HG03066 (cell line): ENCODE measurements at regions not wholly inside any gene's neighbourhood (a gene's known extent, or its start where the extent isn't known, plus 50 kb on each side); places are given as distances from the start of the nearest gene placed in this dataset.
"Not testable (repeated sequence)": the region's sequence is repeated elsewhere in the genome, so short reads cannot be mapped to it uniquely, and the experiment has no call there.

Experiments
- ATAC-seq: cut with Tn5 transposase; IDR thresholded peaks from one replicate; pipeline ENCODE4 v1.9.1; 2021; ENCODE audit warnings: low read depth; ENCODE audit not compliant: unreplicated experiment

DNA sequence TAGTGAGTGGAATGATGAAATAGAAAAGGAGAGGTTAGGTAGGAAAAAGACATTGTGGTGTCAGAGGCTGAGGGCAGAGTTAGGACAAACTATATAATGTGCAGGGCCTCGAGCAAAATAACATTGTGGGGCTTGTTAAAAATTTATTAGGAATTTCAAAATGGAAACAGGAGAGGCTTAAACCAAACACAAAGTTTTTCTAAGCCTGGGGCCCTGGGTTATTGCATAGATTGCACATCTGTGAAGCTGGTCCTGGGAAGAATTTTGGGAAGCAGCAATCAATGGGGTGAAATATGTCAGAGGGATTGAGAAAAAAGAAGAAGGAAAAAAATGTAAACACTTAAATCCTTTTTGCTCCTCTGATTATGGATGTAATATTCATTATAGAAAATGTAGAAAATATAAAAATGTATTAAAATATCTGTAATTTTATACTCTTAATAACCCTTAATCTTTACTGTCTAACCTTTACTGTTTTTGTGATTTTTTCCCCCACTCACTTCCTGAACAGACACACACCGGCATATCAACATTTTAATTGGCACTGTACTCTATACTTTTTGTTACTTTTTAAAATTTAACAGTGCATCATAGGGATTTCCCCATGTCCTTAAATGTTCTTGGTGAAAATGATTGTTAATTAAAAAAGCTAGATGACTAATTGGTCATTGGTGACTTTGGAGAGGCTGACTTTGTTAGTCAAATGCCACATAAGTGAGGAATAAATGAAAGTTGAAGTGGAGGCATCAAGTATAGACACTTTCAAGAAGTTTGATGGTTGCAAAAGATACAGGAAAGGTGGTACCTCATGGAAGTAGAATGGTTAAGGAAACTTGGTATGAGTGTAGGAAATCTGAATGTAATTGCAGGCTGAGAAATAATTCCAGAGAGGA is 183.4 kb downstream of the NFKBIZ start:
- ATAC-seq: no peak

DNA sequence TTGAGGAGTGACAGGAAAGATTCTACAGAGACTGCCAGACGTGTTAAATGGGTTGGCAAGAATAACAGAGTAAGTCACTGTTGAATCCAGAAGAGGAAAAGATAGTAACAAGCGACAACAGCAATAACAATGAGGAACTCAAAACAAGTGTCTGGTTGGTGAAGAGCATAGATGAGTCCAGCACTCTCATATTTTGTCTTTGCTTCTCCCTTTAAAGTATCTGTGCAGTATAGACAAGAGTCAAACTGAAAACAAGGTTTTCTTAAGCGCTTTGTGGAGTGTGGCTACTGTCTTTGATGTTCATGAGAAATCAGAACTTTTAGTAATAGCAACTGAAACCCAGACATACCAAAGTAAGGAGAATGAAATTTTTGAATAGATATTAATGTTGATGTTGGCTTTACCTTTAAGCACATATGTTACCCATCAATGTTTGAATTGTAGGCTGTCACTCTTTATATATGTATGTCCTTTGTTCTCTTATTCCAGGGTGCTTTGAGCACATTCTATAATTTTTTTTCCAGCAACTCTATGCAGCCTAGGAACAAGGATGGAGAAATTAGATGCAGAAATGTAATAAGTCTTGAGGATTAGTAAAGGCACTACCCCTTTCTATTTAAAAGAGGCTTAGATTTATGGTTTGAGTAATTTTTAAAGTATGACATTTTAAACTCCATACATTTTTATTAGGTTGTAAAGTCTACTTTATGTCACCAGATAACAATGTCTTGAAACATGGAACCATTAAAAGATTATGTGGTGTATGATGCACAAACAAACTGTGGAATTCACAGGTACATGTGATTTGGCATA is 185.5 kb downstream of the NFKBIZ start:
- no peak for ATAC-seq

DNA sequence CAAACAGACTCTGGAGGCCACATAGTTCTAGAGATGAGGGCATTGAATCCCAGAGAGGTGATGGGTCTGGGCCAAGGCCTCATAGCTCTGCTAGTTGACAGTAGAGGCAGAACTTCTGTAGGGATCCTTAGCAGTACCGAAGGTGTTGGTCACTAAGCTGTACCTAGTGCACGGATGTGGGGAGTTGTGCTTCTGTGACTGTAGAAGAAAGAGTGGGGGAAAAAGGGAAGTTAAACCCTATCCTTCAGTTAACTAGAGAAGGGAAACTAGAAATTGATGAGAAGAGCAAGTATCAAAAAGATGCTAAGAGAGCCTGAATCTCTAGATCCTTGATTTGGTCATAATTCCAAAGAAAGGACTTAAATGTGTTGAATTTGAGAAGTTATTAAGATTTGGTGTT is 186.7 kb downstream of the NFKBIZ start:
- peak; percentile 37 for ATAC-seq

DNA sequence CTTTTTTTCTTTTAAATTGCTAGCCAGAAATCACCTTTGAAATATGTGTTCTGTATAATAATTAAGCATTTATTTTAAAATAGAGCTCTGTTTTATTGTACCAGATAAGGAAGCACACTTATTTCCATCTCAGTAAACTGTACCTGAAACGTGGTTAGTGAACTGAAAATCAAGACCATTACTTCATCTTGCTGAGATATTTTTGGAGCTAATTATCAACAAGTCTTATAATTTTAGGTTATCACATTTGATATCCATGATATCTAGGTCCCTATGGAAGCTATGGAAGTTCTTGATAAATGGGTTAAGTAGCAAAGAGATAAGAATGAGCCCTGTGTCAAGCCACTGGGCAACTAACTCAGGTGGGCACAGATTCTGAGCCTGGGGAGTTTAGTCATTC is 187.2 kb downstream of the NFKBIZ start:
- ATAC-seq: no peak

DNA sequence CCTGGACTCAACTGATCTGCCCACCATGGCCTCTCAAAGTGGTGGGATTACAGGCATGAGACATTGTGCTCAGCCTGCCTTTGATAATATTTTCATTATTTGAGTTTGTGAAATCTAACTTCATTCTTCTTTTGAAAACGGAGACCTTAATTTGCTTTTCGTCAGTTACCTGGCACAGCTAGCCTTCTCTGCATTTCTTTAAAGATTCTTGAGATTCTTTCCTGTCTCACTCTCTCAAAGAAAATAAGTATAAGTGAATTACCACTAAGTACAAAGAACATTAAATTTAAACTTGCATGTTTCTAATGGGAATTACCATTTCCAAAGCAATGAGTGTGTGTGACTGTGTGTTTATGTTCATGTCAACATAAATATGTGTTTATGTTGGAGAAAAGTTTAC is 187.9 kb downstream of the NFKBIZ start:
- no peak for ATAC-seq

DNA sequence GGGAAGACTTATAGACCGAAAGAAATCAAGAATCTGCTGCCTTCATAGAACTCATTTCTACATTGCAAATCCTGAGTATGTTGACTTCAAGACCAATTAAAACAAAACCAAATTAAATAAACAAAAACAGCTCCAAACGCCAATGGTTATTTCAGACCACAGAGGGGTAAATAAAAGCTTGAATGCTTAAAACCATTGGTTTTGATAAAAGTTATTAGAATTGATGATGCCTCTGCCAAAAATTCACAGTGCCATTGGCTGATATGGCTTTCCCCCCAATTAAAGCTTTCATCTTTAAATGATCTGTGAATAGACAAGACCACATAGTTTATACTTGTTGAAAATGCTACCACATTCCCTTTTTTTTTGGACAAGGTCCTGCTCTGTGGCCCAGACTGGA is 188.5 kb downstream of the NFKBIZ start:
- ATAC-seq: no peak

DNA sequence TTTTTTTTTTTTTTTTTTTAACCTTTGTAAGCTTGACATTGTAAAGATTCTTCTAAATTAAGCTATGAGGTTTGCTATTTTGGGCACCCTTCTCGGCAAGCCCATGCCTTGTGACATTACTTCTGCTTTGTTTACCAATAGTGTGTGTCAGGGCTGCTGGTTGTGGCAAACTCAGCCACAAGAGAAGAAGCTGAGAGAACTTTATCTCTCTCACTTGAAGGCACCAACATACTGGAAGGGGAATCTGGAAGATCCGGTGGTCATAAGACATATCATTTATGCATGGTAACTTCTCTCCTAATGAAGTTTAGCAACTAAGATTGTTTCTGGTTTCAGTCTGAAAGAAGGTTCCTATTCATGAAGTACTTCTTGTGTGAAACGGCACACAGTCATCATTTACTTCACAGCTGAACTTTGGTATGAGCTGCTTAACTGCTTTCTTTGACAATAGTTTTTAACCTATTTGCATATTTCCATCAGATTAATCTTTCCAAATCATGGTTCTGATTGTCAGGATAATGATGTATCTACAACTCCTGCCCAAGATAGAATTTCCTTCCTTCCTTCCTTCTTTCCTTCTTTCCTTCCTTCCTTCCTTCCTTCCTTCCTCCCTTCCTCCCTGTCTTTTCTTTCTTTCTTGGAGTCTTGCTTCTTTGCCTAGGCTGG is 189.3 kb downstream of the NFKBIZ start:
- ATAC-seq: peak; percentile 88

DNA sequence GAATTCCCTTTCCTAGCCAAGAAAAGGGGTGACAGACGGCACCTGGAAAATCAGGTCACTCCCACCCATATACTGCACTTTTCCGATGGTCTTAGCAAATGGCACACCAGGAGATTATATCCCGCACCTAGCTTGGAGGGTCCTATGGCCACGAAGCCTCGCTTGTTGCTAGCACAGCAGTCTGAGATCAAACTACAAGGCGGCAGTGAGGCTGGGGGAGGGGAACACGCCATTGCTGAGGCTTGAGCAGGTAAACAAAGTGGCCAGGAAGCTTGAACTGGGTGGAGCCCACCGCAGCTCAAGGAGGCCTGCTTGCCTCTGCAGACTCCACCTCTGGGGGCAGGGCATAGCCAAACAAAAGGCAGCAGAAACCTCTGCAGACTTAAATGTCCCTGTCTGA is 190.8 kb downstream of the NFKBIZ start:
- ATAC-seq: not testable (repeated sequence)

DNA sequence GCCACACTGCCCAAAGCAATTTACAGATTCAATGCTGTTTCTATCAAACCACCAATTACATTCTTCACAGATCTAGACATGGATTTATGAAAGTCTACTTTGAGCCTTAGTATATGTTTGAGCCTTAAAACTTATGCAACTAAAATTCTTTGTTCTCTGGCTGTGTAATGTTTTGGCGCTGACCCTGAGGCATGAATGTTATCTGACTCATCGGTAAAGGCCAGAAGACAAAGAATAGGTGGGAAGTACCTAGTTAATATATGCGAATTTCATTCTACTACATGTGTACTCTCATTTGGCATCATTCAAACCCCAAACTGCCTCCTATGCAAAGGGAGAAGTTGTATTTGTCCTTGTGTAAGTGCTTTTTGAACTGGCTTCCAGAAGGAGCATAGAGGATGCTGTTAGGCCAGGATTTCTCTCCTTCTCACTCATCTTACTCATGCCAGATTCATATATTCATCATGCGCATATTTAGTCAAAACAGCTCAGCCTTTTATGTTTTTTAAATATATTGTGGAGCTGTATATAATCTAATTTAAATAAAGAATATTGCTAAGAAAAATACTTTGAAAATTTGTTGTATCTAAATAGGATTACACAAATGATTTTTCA is 204.2 kb downstream of the NFKBIZ start:
- no peak for ATAC-seq

DNA sequence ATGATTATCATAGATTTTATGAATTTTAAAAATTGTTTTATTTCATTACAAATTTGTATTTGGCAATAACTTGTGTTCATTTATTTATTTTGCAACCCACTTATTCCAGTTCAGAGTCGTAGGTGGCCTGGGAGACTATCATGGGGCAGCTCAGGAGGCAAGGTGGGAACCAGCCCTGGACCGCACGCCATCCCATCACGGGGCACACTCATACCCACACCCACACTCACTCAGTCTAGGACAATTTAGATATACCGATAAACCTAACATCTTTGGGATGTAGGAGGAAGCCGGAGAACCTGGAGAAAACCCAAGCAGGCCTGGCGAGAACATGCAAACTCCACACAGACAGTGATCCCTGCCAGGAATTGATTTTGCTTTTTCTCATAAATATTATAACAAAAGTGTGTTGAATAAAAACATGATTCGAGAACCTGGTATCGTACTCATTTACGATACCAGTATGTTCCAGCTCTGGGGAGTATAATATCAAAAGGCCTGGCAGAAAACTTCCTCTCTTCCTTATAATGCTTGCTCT is 205.3 kb downstream of the NFKBIZ start:
- no peak for ATAC-seq

DNA sequence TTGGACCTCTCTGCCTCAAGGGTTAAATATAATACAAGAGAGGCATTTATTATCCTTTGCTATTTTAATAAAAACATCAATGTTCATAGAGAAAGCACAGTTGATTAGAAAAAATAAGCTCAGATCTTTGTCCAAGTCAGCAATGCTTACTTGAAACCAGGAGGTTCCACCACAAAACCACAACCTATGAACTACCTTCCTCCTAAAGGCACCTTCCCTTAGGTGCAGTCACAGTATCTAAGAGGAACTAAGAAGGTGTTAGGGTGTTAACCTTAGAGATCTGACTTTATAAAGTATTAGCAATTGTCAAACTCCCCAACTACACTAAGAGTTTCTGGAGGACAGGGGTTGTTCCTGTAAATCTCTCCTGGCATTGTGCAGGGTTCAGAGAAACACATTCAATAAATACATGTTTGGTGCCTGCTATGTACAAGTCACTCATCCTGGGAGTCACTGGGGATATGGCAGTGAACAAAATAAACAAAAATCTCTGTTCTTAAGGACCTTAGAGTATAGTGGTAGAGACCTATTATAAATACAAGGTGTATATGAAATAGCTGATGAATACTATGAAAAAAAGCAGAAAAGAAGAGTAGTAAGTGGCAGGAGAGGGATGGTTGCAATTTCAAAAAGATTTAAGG is 208.6 kb downstream of the NFKBIZ start:
- ATAC-seq: peak; percentile 72

DNA sequence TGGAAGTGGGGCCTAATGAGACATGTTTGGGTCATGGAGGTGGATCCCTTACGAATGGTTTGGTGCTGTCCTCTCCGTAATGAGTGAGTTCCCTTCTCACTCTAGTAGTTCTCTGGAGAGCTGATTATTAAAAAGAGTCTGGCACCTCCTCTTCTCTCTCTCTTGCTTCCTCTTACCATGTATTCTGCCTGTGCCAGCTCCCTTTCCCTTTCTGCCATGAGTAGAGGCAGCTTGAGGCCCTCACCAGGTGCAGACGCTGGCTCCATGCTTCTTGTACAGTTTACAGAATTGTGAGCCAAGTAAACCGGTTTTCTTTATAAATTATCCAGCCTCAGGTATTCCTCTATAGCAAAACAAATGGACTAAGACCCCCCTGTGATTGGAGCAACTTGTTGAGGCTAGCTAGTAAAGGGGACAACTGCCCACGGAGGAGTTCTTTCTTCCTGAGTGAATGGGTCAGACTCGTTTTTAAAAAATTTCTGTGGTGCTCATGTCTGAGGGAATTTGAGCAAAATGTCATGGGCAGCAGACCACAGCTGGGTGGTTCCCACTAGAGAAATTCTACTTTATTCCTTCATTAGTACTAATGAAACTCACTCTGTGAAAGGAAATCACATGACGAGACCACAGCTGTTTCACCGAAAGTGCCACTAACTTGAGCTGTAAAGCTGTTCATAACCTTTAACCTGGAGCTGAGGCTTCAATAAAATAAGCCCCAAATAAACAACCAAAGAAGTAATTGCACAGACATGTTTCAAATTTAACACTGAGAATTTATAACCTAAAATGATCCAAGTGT is 210.0 kb downstream of the NFKBIZ start:
- peak; percentile 80 for ATAC-seq

DNA sequence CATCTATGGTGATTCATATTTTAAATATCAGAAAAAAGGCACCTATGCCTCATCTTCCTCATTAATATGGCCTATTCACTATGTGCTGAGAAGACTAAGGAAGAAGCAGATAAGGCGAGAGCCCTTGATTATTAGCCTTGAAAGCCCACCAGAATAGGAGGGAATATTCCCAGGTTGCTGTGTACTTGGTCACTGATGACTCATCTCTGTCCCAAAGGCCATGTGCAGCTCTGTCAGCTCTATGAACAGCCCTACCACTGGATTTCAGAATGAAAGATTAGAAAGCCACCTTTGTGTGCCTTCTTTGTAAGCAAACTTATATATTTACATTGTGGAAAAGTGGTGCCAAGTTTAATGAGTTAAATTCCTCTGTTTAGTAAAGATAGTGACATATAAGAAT is 211.5 kb downstream of the NFKBIZ start:
- no peak for ATAC-seq

DNA sequence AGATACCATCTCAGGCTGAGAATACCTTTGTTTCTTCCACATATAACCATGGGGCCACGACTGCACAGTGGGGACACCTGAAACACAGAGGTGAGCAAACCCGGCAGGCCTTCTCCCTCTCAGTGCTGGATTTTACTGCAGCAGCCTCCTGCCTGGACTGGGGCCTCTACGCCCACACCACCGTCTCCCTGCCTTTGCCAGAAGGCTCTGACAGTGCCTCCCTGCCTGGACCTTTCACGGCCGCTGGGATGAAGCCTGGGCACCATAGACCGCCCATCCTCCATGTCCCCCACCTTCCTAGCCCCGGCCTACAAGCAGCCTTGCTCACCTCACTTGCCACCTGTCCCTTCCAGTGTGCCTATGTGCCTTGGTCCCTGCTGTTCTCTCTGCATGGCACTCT is 214.3 kb downstream of the NFKBIZ start:
- ATAC-seq: no peak

DNA sequence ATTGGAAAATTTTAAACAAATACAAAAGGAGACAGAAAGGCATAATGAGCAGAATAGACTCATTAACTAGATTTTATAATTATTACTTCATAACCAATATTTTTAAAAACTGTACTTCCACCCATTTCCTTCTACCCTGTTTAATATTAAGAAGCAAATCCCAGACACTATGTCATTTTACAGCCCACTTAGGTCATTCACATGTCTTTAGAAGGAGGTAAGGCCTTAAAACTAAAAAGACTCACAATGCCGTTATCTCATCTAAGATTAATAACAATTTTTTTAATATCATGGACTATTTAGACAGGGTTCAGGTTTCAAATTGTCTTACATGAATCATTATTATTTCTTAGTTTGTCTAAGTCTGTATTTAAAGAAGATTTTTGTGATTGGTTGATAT is 217.2 kb downstream of the NFKBIZ start:
- ATAC-seq: no peak

DNA sequence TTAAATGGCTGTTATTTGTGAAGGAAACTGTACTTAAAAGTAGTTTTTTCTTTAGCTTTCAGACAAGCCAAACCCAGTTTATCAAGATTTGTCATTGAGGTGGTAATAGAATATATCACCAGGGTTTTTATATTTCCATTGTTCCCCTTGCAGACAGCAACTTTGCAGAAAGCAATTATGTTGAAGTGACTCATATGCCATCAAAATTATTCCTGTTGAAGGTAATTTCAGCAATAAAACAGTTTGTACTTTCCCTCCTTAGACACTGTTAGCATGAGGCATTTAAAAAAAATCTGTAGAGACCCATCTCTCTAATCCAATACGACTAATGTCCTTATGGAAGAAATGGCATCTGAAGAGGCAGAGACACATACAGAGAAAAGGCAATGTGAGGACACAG is 219.0 kb downstream of the NFKBIZ start:
- ATAC-seq: no peak

DNA sequence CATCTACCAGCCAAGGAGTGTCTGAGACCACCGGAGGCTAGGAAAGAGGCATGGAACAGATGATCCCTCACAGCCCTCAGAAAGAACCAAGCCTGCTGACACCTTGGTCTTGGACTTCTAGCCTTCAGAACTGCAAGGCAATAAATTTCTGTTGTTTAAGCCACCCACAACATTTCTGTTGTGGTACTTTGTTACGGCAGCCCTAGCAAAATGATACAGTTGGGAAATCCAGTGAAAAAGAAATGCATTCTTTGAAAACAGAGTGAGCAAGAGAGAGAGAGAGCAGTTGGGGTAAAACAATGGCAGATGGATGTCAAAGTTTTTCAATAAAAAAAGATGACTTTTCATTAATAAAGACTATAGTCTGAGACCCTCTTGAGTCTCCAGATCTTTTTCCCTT is 219.4 kb downstream of the NFKBIZ start:
- no peak for ATAC-seq

DNA sequence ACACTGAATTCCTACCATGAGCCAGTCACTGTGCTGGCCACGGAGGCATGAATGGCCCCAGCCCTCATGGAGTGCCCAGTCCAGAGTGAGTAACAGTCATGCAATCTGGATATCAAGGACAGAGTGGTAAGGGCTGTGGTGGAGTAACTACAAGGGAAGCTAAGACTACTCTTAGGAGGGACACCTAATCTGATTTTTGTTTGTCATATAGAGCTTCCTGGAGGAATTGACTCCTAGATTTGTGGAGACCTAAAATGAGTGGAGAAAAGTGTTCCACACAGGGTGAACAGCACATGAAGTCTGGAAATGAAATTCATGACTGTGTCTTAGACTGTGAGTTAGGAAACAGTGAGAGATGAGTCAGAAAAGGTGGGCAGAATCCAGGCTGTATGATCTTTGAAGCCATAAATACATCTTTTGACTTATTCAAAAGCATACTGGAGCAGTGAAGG is 219.9 kb downstream of the NFKBIZ start:
- no peak for ATAC-seq

DNA sequence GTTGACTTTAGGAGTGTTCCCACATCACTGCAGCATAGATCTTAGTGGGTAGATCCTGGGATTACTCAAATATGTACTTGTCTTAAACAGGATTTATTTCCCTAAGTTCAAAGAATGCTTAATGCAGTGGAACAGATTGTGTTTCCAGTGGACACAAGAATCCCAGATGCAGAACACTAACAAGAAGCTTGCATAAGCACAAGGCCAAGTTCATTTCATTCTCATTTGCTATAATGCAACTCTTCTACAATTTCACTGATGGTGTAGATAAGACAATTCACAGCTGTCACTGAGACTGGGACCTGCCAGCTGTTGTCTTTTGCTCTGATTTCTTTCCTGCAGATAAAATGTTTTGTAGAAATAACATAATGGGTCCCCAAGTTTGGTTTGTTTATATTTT is 225.6 kb downstream of the NFKBIZ start:
- no peak for ATAC-seq
